ENCODE measurements at regions not wholly inside any gene's neighbourhood (a gene's known extent, or its start where the extent isn't known, plus 50 kb on each side); places are given as distances from the start of the nearest gene placed in this dataset.

DNA sequence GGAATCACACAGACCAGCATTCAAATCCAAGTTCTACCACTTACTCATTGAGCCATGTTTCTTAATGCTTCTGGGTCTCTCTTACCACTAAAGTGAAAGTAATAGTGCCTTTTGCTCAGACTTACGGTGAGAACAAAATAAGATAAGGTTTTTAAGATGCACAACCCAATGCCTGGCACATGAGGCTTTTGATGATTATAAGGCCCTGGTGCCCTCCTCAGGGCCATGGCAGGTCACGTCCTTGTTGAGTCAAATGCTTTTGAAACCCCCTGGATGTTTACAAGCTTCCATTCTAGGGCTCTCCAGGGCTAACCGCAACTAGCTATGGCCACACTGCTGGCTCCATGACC lies 76.0 kb downstream of the TENT5C start:
- Histone ChIP-seq H3K4me3 (ENCODE audit: low read depth in 1 of 2, low read length in 1 of 2) (no peak overlapping the region), H3K27ac (no peak overlapping the region), H3K36me3 (no peaks in the 10 kb centered on the region), H3K27me3 (no peaks in the 10 kb centered on the region), H3K4me1 (ENCODE audit: control insufficient read depth in 1 of 2, insufficient read depth in 1 of 2, low read depth in 1 of 2, low read length in 1 of 2) (peaks cover 0 to 5% of the 10 kb centered on the region in 2 experiments), H3K9me3 (no peaks in the 10 kb centered on the region)
- TF ChIP-seq, protein P1, sequence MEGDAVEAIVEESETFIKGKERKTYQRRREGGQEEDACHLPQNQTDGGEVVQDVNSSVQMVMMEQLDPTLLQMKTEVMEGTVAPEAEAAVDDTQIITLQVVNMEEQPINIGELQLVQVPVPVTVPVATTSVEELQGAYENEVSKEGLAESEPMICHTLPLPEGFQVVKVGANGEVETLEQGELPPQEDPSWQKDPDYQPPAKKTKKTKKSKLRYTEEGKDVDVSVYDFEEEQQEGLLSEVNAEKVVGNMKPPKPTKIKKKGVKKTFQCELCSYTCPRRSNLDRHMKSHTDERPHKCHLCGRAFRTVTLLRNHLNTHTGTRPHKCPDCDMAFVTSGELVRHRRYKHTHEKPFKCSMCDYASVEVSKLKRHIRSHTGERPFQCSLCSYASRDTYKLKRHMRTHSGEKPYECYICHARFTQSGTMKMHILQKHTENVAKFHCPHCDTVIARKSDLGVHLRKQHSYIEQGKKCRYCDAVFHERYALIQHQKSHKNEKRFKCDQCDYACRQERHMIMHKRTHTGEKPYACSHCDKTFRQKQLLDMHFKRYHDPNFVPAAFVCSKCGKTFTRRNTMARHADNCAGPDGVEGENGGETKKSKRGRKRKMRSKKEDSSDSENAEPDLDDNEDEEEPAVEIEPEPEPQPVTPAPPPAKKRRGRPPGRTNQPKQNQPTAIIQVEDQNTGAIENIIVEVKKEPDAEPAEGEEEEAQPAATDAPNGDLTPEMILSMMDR (IDR thresholded peaks at IDR 0.05), result no peak

DNA sequence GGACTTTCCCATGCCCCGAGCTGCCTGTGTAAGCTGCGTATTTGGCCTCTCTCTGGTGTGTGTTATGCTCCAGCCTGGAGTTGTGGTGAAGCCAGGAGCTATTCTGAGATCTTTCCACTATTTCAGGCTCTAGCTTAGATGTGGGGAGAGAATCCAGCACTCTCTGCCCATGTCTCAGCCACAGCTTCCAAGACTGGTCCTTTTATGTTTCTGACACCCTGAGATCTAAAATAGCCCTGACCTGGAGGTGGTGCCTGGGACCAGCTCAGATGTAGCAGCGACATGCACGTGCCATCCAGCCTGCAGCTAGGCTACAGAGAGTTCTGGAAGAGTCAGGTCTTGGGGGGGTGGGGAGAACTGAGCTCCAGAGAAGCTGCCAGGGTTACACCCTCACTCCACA lies 76.5 kb downstream of the TENT5C start:
- TF ChIP-seq, protein P1 (IDR thresholded peaks at IDR 0.05), result no peak
- Histone ChIP-seq H3K36me3 (no peaks in the 10 kb centered on the region), H3K4me1 (ENCODE audit: control insufficient read depth in 1 of 2, insufficient read depth in 1 of 2, low read depth in 1 of 2, low read length in 1 of 2) (peaks cover 0 to 5% of the 10 kb centered on the region in 2 experiments), H3K27ac (no peak overlapping the region), H3K9me3 (no peaks in the 10 kb centered on the region), H3K27me3 (no peaks in the 10 kb centered on the region), H3K4me3 (ENCODE audit: low read depth in 1 of 2, low read length in 1 of 2) (no peak overlapping the region)

DNA sequence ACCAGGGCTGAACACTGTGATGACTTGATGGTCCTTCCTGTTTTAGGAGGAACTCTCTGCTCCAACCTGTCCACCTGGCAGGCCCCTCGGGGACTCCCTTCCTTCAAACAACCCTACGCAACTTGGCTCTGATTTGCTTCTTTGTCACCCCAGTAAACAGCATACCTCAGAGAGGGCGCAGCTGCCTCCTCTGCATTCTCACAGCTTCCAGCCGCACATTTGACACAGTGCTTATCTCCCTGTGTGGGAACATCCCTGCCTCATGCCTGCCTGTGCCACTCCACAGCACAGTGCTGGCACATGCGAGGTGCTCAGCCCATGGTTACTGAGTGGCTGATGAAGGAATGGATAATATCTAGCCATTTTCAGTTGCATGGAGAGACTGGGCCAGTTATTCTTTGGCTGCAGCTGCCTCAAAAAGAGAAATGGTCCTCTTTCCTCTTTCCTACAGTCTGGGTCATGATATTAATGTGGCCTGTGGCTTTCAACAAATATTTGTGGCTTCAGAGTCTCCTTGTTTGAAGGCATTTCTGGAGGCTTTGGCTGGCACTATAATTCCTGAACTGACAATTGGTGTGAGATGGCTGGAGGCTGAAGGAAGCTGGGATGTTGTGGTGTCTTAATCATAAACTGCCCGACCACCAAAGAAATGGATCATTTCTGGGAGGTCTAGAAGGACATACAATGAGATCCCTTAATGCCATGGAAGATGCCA lies 77.9 kb downstream of the TENT5C start:
- Histone ChIP-seq H3K4me3 (ENCODE audit: low read depth in 1 of 2, low read length in 1 of 2) (no peak overlapping the region), H3K9me3 (no peaks in the 10 kb centered on the region), H3K27ac (no peak overlapping the region), H3K36me3 (no peaks in the 10 kb centered on the region), H3K4me1 (ENCODE audit: control insufficient read depth in 1 of 2, insufficient read depth in 1 of 2, low read depth in 1 of 2, low read length in 1 of 2) (peaks cover 0 to 5% of the 10 kb centered on the region in 2 experiments), H3K27me3 (no peaks in the 10 kb centered on the region)
- TF ChIP-seq, protein P1 (IDR thresholded peaks at IDR 0.05), result no peak

DNA sequence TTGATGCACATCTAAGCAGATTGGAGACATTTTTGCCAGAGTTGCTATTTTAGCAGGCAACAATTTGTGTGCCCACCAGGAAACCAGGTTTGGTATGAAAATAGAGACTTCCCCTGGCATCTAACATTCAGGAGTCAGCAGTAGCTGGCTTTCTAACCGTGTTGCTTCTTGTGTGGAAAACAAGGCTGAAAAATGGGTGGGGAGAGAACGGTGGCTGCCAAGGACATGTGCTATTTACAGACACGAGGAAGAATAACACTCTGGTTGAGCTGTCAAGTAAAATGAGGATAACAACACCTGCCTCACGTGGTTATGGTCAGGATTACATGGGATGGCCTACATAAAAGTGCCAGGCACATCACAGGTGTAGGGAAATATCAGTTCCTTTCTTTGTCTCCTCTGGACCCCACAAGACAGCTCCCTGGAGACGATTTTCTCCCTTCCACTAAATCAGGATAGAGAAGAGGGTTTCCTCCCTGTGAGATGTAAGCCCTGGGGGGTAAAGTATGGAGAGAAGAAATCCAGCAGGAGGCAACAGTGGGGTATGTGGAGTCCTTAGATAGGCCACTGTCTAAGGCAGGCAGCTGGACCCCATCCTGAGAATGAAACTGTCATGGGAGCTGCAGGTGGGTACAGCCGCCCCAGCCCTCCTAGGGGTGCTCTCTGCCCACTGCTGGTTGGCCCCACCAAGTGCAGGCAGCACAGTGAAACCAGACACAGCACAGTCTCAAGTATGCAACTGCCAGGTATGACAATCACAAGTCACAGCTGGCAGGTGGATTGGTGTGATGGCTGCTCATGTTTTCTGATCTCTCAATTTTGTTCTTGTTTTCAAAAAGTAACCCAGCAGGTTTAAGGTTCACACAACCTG lies 80.3 kb downstream of the TENT5C start:
- no peak overlapping the region for H3K4me3 ChIP-seq (ENCODE audit: low read depth in 1 of 2, low read length in 1 of 2)
- TF ChIP-seq, protein P1 (IDR thresholded peaks at IDR 0.05), result no peak

DNA sequence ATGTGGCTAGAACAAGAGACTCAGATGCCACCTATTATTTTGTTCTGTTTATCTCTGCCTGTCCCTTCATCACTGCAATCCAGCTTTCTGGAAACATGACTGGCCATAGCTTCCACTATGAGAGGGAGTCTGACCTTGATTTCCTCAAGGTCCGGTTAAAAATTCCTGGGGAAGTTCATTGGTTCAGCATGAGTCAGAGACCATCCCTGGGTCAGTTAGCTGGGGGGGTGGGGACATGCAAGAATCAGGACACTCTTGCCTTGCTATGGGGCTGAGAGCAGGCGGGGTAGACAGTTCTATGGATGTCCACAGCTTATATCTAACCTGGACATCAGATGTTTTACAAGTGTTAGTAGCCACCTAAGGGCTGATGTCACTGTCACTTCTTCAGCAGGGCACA lies 81.1 kb downstream of the TENT5C start:
- TF ChIP-seq, protein P1 (IDR thresholded peaks at IDR 0.05), result no peak
- Histone ChIP-seq H3K9me3 (no peaks in the 10 kb centered on the region), H3K27ac (no peak overlapping the region), H3K36me3 (no peaks in the 10 kb centered on the region), H3K27me3 (peaks cover 10% of the 10 kb centered on the region), H3K4me1 (ENCODE audit: control insufficient read depth in 1 of 2, insufficient read depth in 1 of 2, low read depth in 1 of 2, low read length in 1 of 2) (no peaks in the 10 kb centered on the region), H3K4me3 (ENCODE audit: low read depth in 1 of 2, low read length in 1 of 2) (no peak overlapping the region)

More for the DNA sequence above, 80.3 kb downstream of the TENT5C start:
- no peak overlapping the region for H3K27ac ChIP-seq
- H3K27me3 ChIP-seq, result peaks cover 9% of the 10 kb centered on the region
- H3K4me1 ChIP-seq (ENCODE audit: control insufficient read depth in 1 of 2, insufficient read depth in 1 of 2, low read depth in 1 of 2, low read length in 1 of 2), result peaks cover 0 to 2% of the 10 kb centered on the region in 2 experiments
- no peaks in the 10 kb centered on the region for H3K9me3 ChIP-seq
- no peaks in the 10 kb centered on the region for H3K36me3 ChIP-seq

Data from neutrophil (primary cell).